ENCODE measurements at regions not wholly inside any gene's neighbourhood (a gene's known extent, or its start where the extent isn't known, plus 50 kb on each side); places are given as distances from the start of the nearest gene placed in this dataset.

- H3K27me3 ChIP-seq, result no peaks in the 10 kb centered on the region
- peaks cover 13 to 24% of the 10 kb centered on the region in 2 experiments for H3K4me1 ChIP-seq (ENCODE audit: control insufficient read depth in 1 of 2, insufficient read depth in 1 of 2, low read depth in 1 of 2, low read length in 1 of 2)
- no peak for TF ChIP-seq CTCF (IDR thresholded peaks at IDR 0.05)
- no peaks in the 10 kb centered on the region for H3K9me3 ChIP-seq
- H3K36me3 ChIP-seq, result no peaks in the 10 kb centered on the region
- H3K4me3 ChIP-seq (ENCODE audit: low read depth in 1 of 2, low read length in 1 of 2), result no peak overlapping the region
- H3K27ac ChIP-seq, result no peak overlapping the region
These were observed 59.5 kb upstream of the ITGA1 start for GRCh38 chr5:52728224-52728623.

GRCh38 chr5:52728686-52729085, 59.0 kb upstream of the ITGA1 start:
- TF ChIP-seq CTCF (IDR thresholded peaks at IDR 0.05), result no peak
- H3K4me1 ChIP-seq (ENCODE audit: control insufficient read depth in 1 of 2, insufficient read depth in 1 of 2, low read depth in 1 of 2, low read length in 1 of 2), result peaks cover 13 to 24% of the 10 kb centered on the region in 2 experiments
- no peaks in the 10 kb centered on the region for H3K27me3 ChIP-seq
- H3K4me3 ChIP-seq (ENCODE audit: low read depth in 1 of 2, low read length in 1 of 2), result no peak overlapping the region
- no peak overlapping the region for H3K27ac ChIP-seq
- no peaks in the 10 kb centered on the region for H3K9me3 ChIP-seq
- no peaks in the 10 kb centered on the region for H3K36me3 ChIP-seq

GRCh38 chr5:52731274-52732027, 56.3 kb upstream of the ITGA1 start:
- Histone ChIP-seq H3K4me3 (ENCODE audit: low read depth in 1 of 2, low read length in 1 of 2) (no peak overlapping the region), H3K36me3 (no peaks in the 10 kb centered on the region), H3K27me3 (no peaks in the 10 kb centered on the region), H3K9me3 (no peaks in the 10 kb centered on the region), H3K27ac (no peak overlapping the region), H3K4me1 (ENCODE audit: control insufficient read depth in 1 of 2, insufficient read depth in 1 of 2, low read depth in 1 of 2, low read length in 1 of 2) (no peaks in the 10 kb centered on the region)
- no peak for TF ChIP-seq CTCF (IDR thresholded peaks at IDR 0.05)

- Histone ChIP-seq H3K27me3 (no peaks in the 10 kb centered on the region), H3K36me3 (no peaks in the 10 kb centered on the region), H3K4me1 (ENCODE audit: control insufficient read depth in 1 of 2, insufficient read depth in 1 of 2, low read depth in 1 of 2, low read length in 1 of 2) (no peaks in the 10 kb centered on the region), H3K9me3 (no peaks in the 10 kb centered on the region), H3K27ac (no peak overlapping the region), H3K4me3 (ENCODE audit: low read depth in 1 of 2, low read length in 1 of 2) (no peak overlapping the region)
- no peak for TF ChIP-seq CTCF (IDR thresholded peaks at IDR 0.05)
These were observed 53.2 kb upstream of the ITGA1 start for GRCh38 chr5:52734557-52734956.

GRCh38 chr5:52735139-52735538, 52.6 kb upstream of the ITGA1 start:
- H3K36me3 ChIP-seq, result no peaks in the 10 kb centered on the region
- no peak for TF ChIP-seq CTCF (IDR thresholded peaks at IDR 0.05)
- no peaks in the 10 kb centered on the region for H3K27me3 ChIP-seq
- H3K4me3 ChIP-seq (ENCODE audit: low read depth in 1 of 2, low read length in 1 of 2), result no peak overlapping the region
- no peaks in the 10 kb centered on the region for H3K9me3 ChIP-seq
- no peaks in the 10 kb centered on the region for H3K4me1 ChIP-seq (ENCODE audit: control insufficient read depth in 1 of 2, insufficient read depth in 1 of 2, low read depth in 1 of 2, low read length in 1 of 2)
- H3K27ac ChIP-seq, result no peak overlapping the region
